Sigmoid colon (tissue), 6 donors: ENCODE measurements at regions not wholly inside any gene's neighbourhood (a gene's known extent, or its start where the extent isn't known, plus 50 kb on each side); places are given as distances from the start of the nearest gene placed in this dataset.
A peak's percentile ranks its signal among the peaks of the same experiment; 100 is the strongest.

Source experiments
- DNase-seq: peaks from one replicate; pipeline ENCODE4 v3.0.0-alpha.2; 2019
- H3K27ac ChIP-seq, 4 donors: fragments of 200-600 bp; sonication (generic); one replicate each; pipeline ENCODE4 v1.5.1; 2016 to 2019; ENCODE audit warnings: mild to moderate bottlenecking in 1 of 4
- H3K27me3 ChIP-seq, 3 donors: fragments of 200-600 bp; sonication (generic); one replicate each; pipeline ENCODE4 v1.5.1; 2019; ENCODE audit warnings: mild to moderate bottlenecking in 1 of 3
- H3K36me3 ChIP-seq, 4 donors: fragments of 200-600 bp; sonication (generic); one replicate each; pipeline ENCODE4 v1.5.1; 2016 to 2019
- H3K4me1 ChIP-seq, 4 donors: fragments of 200-600 bp; sonication (generic); one replicate each; pipeline ENCODE4 v1.5.1; 2017 to 2019
- H3K4me3 ChIP-seq, 4 donors: fragments of 200-600 bp; sonication (generic); one replicate each; pipeline ENCODE4 v1.5.1; 2017 to 2019; ENCODE audit warnings: mild to moderate bottlenecking in 2 of 4, moderate library complexity in 1 of 4
- H3K9me3 ChIP-seq, 4 donors: fragments of 200-600 bp in 3 of 4; sonication (generic) in 3 of 4; one replicate each; pipeline versions ENCODE4 v1.5.1 to v1.6.1; 2013 to 2019
- EP300 ChIP-seq, 4 donors: sonication (generic); formaldehyde crosslinking; IDR thresholded peaks; one replicate each; pipeline ENCODE4 v1.6.1; 2017; ENCODE audit warnings: antibody characterized with exemption in 4 of 4
- POLR2A ChIP-seq, 2 donors: fragments of 450-650 bp; IDR thresholded peaks; one replicate each; pipeline ENCODE4 v1.6.1; 2016; ENCODE audit warnings: antibody characterized with exemption in 2 of 2, mild to moderate bottlenecking in 2 of 2, moderate library complexity in 2 of 2
- POLR2AphosphoS5 ChIP-seq, 4 donors: sonication (generic); formaldehyde crosslinking; IDR thresholded peaks; one replicate each; pipeline ENCODE4 v1.6.1; 2017; ENCODE audit warnings: antibody characterized with exemption in 4 of 4
- WGBS, 2 donors: extraction: QIAGEN DNeasy Blood & Tissue Kit; methylation state at CpG; one replicate each; pipeline ENCODE4 v1.1.7; 2013; 5-methylcytosine and 5-hydroxymethylcytosine counted together
- intact Hi-C: fragments of 100-400 bp; cut with DNase I; formaldehyde crosslinking; loops from one replicate; pipeline ENCODE4 v1.15.1; 2023
- TF ChIP-seq, protein P1 (sequence below), 4 experiments: fragments of 450-650 bp in 3 of 4; fragments of 200-600 bp in 1 of 4; IDR thresholded peaks; one replicate each; pipeline ENCODE4 v1.5.1; 2016 to 2019; ENCODE audit warnings: antibody characterized with exemption in 4 of 4, mild to moderate bottlenecking in 3 of 4, moderate library complexity in 2 of 4
- donor health status: healthy with polysubstance abuse.
- donor health status: healthy.

DNA sequence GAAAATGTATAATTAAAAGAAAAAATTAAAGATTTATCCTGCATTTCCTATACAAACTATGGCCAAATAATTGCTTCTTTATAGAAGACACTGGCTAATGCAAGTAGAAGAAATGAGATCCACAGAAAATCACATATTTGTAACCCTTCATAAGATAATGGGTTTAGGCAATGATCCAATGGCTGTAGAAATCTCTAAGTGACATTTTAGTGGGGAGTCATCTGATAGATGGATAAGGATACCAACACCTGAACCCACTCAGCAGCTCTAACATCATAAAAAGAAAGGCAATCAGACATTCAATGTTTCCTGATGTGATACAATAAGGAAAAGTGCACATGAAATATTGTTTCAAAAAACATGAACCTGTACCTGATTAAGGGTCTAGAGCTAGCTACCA, 297.5 kb downstream of the CXCL12 start:
- Histone ChIP-seq H3K36me3 (no peaks in the 10 kb centered on the region), H3K4me1 (no peaks in the 10 kb centered on the region), H3K9me3 (no peaks in the 10 kb centered on the region), H3K27me3 (no peaks in the 10 kb centered on the region), H3K4me3 (no peak overlapping the region), H3K27ac (no peak overlapping the region)
- DNase-seq, result no peak
- no peak for TF ChIP-seq EP300 (IDR thresholded peaks at IDR 0.05)
- TF ChIP-seq POLR2A (IDR thresholded peaks at IDR 0.05), result no peak
- TF ChIP-seq POLR2AphosphoS5 (IDR thresholded peaks at IDR 0.05), result no peak
- TF ChIP-seq, protein P1, sequence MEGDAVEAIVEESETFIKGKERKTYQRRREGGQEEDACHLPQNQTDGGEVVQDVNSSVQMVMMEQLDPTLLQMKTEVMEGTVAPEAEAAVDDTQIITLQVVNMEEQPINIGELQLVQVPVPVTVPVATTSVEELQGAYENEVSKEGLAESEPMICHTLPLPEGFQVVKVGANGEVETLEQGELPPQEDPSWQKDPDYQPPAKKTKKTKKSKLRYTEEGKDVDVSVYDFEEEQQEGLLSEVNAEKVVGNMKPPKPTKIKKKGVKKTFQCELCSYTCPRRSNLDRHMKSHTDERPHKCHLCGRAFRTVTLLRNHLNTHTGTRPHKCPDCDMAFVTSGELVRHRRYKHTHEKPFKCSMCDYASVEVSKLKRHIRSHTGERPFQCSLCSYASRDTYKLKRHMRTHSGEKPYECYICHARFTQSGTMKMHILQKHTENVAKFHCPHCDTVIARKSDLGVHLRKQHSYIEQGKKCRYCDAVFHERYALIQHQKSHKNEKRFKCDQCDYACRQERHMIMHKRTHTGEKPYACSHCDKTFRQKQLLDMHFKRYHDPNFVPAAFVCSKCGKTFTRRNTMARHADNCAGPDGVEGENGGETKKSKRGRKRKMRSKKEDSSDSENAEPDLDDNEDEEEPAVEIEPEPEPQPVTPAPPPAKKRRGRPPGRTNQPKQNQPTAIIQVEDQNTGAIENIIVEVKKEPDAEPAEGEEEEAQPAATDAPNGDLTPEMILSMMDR (IDR thresholded peaks at IDR 0.05), result no peak
- intact Hi-C loops, result no loop called here

DNA sequence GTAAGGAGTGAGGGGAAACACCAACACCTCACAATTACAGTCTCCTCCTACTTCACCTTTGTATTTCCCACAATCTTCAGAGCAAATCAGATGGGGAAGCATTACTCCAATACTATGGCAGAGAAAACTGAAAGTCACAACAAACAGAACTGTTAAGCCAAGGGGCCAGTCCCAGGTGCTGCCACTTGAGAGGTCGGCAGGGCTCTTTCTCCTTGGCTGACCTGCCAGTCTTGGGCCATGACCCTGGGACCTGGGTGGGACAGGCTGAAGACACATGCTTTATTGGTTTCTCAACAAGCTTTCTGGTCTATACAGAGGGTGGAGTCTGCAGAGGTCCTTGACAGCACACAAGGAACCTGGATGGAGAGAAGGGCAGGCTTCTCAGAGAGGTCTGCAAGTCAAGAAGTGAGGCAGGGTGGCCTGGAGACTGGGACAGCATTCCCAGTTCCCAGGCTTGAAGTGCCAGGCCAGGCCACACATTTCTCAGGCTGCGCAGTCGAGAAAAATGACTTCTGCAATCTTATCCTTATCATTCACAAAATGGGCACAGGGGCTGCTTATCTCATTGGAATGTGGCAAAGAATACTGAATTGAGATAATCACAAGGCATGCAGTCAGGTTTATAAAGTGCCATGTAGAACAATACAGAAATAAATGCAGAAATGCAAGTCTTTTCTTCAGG, 301.0 kb downstream of the CXCL12 start:
- intact Hi-C loops, result no loop called here

DNA sequence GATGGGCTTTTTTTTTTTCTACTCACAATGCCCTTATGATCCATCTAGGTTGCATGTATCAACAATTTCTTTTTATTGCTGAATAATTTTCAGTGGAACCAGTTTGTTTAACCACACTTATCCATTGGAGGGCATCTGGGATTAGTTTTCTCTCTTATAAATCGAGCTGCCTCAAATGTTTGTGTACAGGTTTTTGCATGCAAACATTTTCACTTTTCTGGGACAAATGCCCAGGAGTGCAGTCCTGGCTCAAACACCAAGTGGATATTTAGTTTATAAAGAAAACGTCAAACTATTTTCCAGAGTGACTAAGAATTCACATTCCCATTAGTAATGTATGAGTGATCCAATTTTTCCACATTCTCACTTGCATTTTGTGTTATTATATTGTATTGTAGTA, 313.4 kb downstream of the CXCL12 start:
- Histone ChIP-seq H3K27ac (peak overlapping the region in 2 of 4 donors; percentile 2 to 21), H3K4me3 (no peak overlapping the region), H3K4me1 (peaks cover 0 to 44% (median 38%) of the 10 kb centered on the region in 4 donors), H3K27me3 (no peaks in the 10 kb centered on the region), H3K9me3 (no peaks in the 10 kb centered on the region), H3K36me3 (no peaks in the 10 kb centered on the region)
- DNase-seq, result no peak
- TF ChIP-seq EP300 (IDR thresholded peaks at IDR 0.05), result no peak
- no peak for TF ChIP-seq POLR2A (IDR thresholded peaks at IDR 0.05)
- TF ChIP-seq, protein P1 (IDR thresholded peaks at IDR 0.05), result no peak
- no peak for TF ChIP-seq POLR2AphosphoS5 (IDR thresholded peaks at IDR 0.05)
- intact Hi-C loops, result no loop called here
- 38 to 53% methylated on average over 2 of the region's 2 CpGs for WGBS, 2 donors

More for the DNA sequence above, 301.0 kb downstream of the CXCL12 start:
- 66 to 79% methylated on average over 3 of the region's 3 CpGs for WGBS, 2 donors
- H3K4me3 ChIP-seq, result no peak overlapping the region
- DNase-seq, result no peak
- no peak overlapping the region for H3K27ac ChIP-seq
- TF ChIP-seq POLR2A (IDR thresholded peaks at IDR 0.05), result no peak
- TF ChIP-seq, protein P1 (IDR thresholded peaks at IDR 0.05), result no peak
- TF ChIP-seq EP300 (IDR thresholded peaks at IDR 0.05), result no peak
- no peak for TF ChIP-seq POLR2AphosphoS5 (IDR thresholded peaks at IDR 0.05)
- no peaks in the 10 kb centered on the region for H3K9me3 ChIP-seq
- H3K4me1 ChIP-seq, result peaks cover 0 to 4% (median 0%) of the 10 kb centered on the region in 4 donors
- no peaks in the 10 kb centered on the region for H3K27me3 ChIP-seq
- H3K36me3 ChIP-seq, result no peaks in the 10 kb centered on the region

DNA sequence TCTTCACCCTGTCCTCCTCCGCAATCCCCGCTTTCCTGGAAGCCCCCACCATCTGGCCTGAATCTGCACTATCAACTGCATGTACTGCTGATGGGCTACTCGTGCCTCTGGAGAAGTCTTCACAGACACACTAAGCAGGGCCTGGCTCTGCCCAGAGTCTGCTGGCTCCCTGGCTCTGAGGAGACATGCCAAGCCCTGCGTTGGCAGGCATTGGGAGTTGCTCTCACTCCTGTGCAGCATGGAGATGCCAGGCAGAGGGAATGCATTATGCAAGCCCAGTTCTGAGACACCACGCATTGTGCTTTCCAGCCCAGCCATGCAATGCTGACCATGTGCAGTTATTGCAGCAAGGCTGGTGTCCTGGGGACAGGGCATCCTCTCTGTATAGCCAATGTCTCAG, 314.6 kb downstream of the CXCL12 start:
- Histone ChIP-seq H3K27ac (peak overlapping the region in 3 of 4 donors; percentile 33 to 55 (median 39)), H3K4me1 (peaks cover 0 to 56% (median 50%) of the 10 kb centered on the region in 4 donors), H3K4me3 (no peak overlapping the region), H3K36me3 (no peaks in the 10 kb centered on the region), H3K9me3 (no peaks in the 10 kb centered on the region), H3K27me3 (no peaks in the 10 kb centered on the region)
- peak in 3 of 4 donors; percentile 52 to 61 (median 57) for TF ChIP-seq POLR2AphosphoS5 (IDR thresholded peaks at IDR 0.05)
- no peak for TF ChIP-seq POLR2A (IDR thresholded peaks at IDR 0.05)
- intact Hi-C loops, result no loop called here
- WGBS, 2 donors, result 78 to 88% methylated on average over 5 of the region's 5 CpGs
- peak; percentile 90 for DNase-seq

DNA sequence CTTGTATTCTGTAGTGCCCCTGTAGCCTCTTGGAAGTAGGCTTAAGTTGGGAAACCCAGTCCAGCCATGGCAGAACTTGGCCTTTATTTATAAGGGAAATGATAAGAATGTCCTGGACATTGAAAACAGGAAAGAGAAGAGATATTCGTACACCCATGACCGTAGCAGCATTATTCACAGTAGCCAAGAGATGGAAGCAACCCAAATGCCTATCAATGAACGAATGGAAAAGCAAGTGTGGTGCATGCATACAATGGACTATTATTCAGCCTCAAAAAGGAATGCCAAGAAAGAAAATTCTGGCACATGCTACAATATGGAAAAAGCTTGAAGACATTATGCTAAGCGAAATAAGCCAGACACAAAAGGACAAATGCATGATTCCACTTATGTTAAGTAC, 315.3 kb downstream of the CXCL12 start:
- no peaks in the 10 kb centered on the region for H3K27me3 ChIP-seq
- peak overlapping the region in 2 of 4 donors; percentile 10 to 55 for H3K27ac ChIP-seq
- no peak for TF ChIP-seq POLR2A (IDR thresholded peaks at IDR 0.05)
- TF ChIP-seq EP300 (IDR thresholded peaks at IDR 0.05), result no peak
- no peak for TF ChIP-seq POLR2AphosphoS5 (IDR thresholded peaks at IDR 0.05)
- TF ChIP-seq, protein P1 (IDR thresholded peaks at IDR 0.05), result no peak
- H3K36me3 ChIP-seq, result no peaks in the 10 kb centered on the region
- intact Hi-C loops, result loop anchor here (10.0 kb wide), 2 partner anchors 245 to 385 kb away; no protein-coding TSS in a partner anchor
- no peak for DNase-seq
- no peak overlapping the region for H3K4me3 ChIP-seq
- 83% methylated on average over 4 of the region's 4 CpGs for WGBS, 2 donors
- no peaks in the 10 kb centered on the region for H3K9me3 ChIP-seq
- peaks cover 0 to 63% (median 57%) of the 10 kb centered on the region in 4 donors for H3K4me1 ChIP-seq
